ENCODE measurements at regions not wholly inside any gene's neighbourhood (a gene's known extent, or its start where the extent isn't known, plus 50 kb on each side); places are given as distances from the start of the nearest gene placed in this dataset.
"Not testable (repeated sequence)": the region's sequence is repeated elsewhere in the genome, so short reads cannot be mapped to it uniquely, and the experiment has no call there.

- DNase-seq (no peak), ATAC-seq (ENCODE audit: poor library complexity) (no peak)
- H3K27me3 Mint-ChIP-seq, result peaks cover 37% of the 10 kb centered on the region
Observed at GRCh38 chr17:37815536-37815935, 70.7 kb upstream of the HNF1B start.

GRCh38 chr17:37813751-37814150 is 68.9 kb upstream of the HNF1B start:
- Mint-ChIP-seq H3K27ac (no peak overlapping the region), H3K36me3 (ENCODE audit: low read depth) (no peaks in the 10 kb centered on the region), H3K4me1 (ENCODE audit: low read depth) (no peaks in the 10 kb centered on the region), H3K27me3 (peaks cover 42% of the 10 kb centered on the region), H3K4me3 (no peak overlapping the region), H3K9me3 (no peaks in the 10 kb centered on the region)
- CTCF ChIA-PET, result no interaction called here
- Histone ChIP-seq H3K27me3 (ENCODE audit: control insufficient read depth in 1 of 2, insufficient read depth in 2 of 2, low read length in 2 of 2) (peaks cover 5 to 9% of the 10 kb centered on the region in 2 experiments), H3K9me3 (ENCODE audit: control insufficient read depth in 1 of 2, insufficient read depth in 1 of 2, low read length in 2 of 2) (no peaks in the 10 kb centered on the region), H3K36me3 (ENCODE audit: insufficient read depth, low read length) (no peaks in the 10 kb centered on the region), H3K4me1 (ENCODE audit: insufficient read depth, low read length) (no peaks in the 10 kb centered on the region), H3K4me3 (ENCODE audit: low read length) (no peak overlapping the region), H3K27ac (ENCODE audit: low read depth in 1 of 2, low read length in 2 of 2) (no peak overlapping the region)
- TF ChIP-seq, protein P1, sequence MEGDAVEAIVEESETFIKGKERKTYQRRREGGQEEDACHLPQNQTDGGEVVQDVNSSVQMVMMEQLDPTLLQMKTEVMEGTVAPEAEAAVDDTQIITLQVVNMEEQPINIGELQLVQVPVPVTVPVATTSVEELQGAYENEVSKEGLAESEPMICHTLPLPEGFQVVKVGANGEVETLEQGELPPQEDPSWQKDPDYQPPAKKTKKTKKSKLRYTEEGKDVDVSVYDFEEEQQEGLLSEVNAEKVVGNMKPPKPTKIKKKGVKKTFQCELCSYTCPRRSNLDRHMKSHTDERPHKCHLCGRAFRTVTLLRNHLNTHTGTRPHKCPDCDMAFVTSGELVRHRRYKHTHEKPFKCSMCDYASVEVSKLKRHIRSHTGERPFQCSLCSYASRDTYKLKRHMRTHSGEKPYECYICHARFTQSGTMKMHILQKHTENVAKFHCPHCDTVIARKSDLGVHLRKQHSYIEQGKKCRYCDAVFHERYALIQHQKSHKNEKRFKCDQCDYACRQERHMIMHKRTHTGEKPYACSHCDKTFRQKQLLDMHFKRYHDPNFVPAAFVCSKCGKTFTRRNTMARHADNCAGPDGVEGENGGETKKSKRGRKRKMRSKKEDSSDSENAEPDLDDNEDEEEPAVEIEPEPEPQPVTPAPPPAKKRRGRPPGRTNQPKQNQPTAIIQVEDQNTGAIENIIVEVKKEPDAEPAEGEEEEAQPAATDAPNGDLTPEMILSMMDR (IDR thresholded peaks at IDR 0.05), result no peak
- DNase-seq (no peak), ATAC-seq (ENCODE audit: poor library complexity) (no peak)
- POLR2A ChIA-PET, result no interaction called here
- intact Hi-C loops (cut with DNase I, micrococcal nuclease), result loop anchor here in 1 of 2 experiments (10.0 kb wide), 1 partner anchor 439 kb away; the partner anchor contains the start of gene C17orf78

More at GRCh38 chr17:37815536-37815935, 70.7 kb upstream of the HNF1B start:
- Histone ChIP-seq H3K27me3 (ENCODE audit: control insufficient read depth in 1 of 2, insufficient read depth in 2 of 2, low read length in 2 of 2) (peaks cover 5 to 9% of the 10 kb centered on the region in 2 experiments), H3K9me3 (ENCODE audit: control insufficient read depth in 1 of 2, insufficient read depth in 1 of 2, low read length in 2 of 2) (no peaks in the 10 kb centered on the region), H3K27ac (ENCODE audit: low read depth in 1 of 2, low read length in 2 of 2) (no peak overlapping the region), H3K36me3 (ENCODE audit: insufficient read depth, low read length) (no peaks in the 10 kb centered on the region), H3K4me3 (ENCODE audit: low read length) (no peak overlapping the region), H3K4me1 (ENCODE audit: insufficient read depth, low read length) (no peaks in the 10 kb centered on the region)
- intact Hi-C loops (cut with DNase I, micrococcal nuclease), result loop anchor here (5.0 to 10.0 kb wide), 2 partner anchors 288 to 441 kb away; partner anchors contain the start of gene C17orf78 (in 1 of the 2)
- Mint-ChIP-seq H3K4me1 (ENCODE audit: low read depth) (no peaks in the 10 kb centered on the region), H3K36me3 (ENCODE audit: low read depth) (no peaks in the 10 kb centered on the region), H3K27ac (no peak overlapping the region), H3K9me3 (no peaks in the 10 kb centered on the region), H3K4me3 (no peak overlapping the region)
- POLR2A ChIA-PET, result no interaction called here
- CTCF ChIA-PET, result no interaction called here
- TF ChIP-seq, protein P1 (IDR thresholded peaks at IDR 0.05), result no peak

DNA sequence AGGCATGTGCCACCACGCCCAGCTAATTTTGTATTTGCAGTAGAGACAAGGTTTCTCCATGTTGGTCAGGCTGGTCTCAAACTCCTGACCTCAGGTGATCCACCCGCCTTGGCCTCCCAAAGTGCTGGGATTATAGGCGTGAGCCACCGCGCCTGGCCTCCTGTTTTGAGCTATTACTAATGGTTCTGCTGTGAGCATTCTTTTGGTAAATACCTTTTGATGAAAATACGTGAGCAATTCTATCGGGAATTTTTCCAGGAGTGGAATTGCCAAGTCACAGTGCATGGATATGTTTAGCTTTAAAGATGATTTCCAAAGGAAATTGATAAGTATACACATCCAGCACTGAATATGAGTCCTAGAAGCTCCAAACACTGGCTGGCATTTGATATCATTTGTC is 64.0 kb upstream of the HNF1B start:
- H3K27me3 Mint-ChIP-seq, result peaks cover 31% of the 10 kb centered on the region
- H3K4me3 Mint-ChIP-seq; H3K27ac ChIP-seq (ENCODE audit: low read depth in 1 of 2, low read length in 2 of 2); H3K9me3 ChIP-seq (ENCODE audit: control insufficient read depth in 1 of 2, insufficient read depth in 1 of 2, low read length in 2 of 2); H3K27me3 ChIP-seq (ENCODE audit: control insufficient read depth in 1 of 2, insufficient read depth in 2 of 2, low read length in 2 of 2); H3K27ac Mint-ChIP-seq; POLR2A ChIA-PET; H3K36me3 Mint-ChIP-seq (ENCODE audit: low read depth); H3K4me1 Mint-ChIP-seq (ENCODE audit: low read depth); DNase-seq; CTCF ChIA-PET; H3K9me3 Mint-ChIP-seq; intact Hi-C loops (cut with DNase I, micrococcal nuclease); ATAC-seq (ENCODE audit: poor library complexity); H3K4me1 ChIP-seq (ENCODE audit: insufficient read depth, low read length); H3K4me3 ChIP-seq (ENCODE audit: low read length); H3K36me3 ChIP-seq (ENCODE audit: insufficient read depth, low read length): not testable (repeated sequence)

- DNase-seq (no peak), ATAC-seq (ENCODE audit: poor library complexity) (no peak)
- Histone ChIP-seq H3K27me3 (ENCODE audit: control insufficient read depth in 1 of 2, insufficient read depth in 2 of 2, low read length in 2 of 2) (peaks cover 0 to 2% of the 10 kb centered on the region in 2 experiments), H3K4me3 (ENCODE audit: low read length) (no peak overlapping the region), H3K27ac (ENCODE audit: low read depth in 1 of 2, low read length in 2 of 2) (no peak overlapping the region), H3K36me3 (ENCODE audit: insufficient read depth, low read length) (no peaks in the 10 kb centered on the region), H3K9me3 (ENCODE audit: control insufficient read depth in 1 of 2, insufficient read depth in 1 of 2, low read length in 2 of 2) (no peaks in the 10 kb centered on the region), H3K4me1 (ENCODE audit: insufficient read depth, low read length) (no peaks in the 10 kb centered on the region)
- Mint-ChIP-seq H3K36me3 (ENCODE audit: low read depth) (no peaks in the 10 kb centered on the region), H3K27ac (no peak overlapping the region), H3K4me3 (no peak overlapping the region), H3K9me3 (no peaks in the 10 kb centered on the region), H3K4me1 (ENCODE audit: low read depth) (no peaks in the 10 kb centered on the region), H3K27me3 (peaks cover 17% of the 10 kb centered on the region)
- CTCF ChIA-PET, result no interaction called here
- TF ChIP-seq, protein P1 (IDR thresholded peaks at IDR 0.05), result no peak
- POLR2A ChIA-PET, result no interaction called here
- intact Hi-C loops (cut with DNase I, micrococcal nuclease), result no loop called here
Observed at GRCh38 chr17:37802712-37803416, 58.0 kb upstream of the HNF1B start.
